ENCODE measurements at regions not wholly inside any gene's neighbourhood (a gene's known extent, or its start where the extent isn't known, plus 50 kb on each side); places are given as distances from the start of the nearest gene placed in this dataset.

DNA sequence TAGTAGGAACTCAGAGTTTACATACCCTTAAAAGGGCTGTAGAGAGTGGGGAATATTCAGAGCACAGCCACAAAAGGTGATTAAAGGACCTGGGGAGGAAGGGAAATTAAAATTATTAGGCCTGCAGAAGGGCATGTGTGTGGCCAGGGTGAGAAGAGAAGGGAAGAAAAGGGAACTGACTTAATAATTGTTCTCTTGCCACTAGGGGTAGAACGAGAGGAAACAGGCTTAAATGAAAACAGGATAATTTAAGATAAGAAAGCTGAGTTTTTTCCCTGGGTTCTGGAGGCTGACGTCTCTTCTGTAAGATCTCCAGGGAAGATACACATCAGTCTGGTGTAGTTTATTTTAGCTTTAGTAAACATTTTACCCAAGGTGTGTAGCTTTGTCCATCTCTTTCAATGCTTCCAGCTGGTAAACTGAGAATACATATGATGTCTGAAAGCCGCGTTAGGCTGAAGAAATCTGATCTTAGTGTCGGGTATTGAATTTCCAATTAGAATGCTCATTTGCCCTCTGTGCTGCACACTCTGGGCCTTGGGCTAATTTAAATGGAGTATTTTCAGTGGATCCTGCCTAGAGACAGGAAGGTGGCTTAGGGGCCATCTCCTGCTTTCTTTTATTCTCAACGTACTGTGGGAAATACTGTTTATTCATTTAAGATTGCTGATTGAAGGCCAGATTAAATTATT, 416.8 kb downstream of the TMEM38B start:
- H3K9me3 ChIP-seq (ENCODE audit: insufficient read depth, low read depth, low read length), result no peaks in the 10 kb centered on the region
- TF ChIP-seq, protein P1, sequence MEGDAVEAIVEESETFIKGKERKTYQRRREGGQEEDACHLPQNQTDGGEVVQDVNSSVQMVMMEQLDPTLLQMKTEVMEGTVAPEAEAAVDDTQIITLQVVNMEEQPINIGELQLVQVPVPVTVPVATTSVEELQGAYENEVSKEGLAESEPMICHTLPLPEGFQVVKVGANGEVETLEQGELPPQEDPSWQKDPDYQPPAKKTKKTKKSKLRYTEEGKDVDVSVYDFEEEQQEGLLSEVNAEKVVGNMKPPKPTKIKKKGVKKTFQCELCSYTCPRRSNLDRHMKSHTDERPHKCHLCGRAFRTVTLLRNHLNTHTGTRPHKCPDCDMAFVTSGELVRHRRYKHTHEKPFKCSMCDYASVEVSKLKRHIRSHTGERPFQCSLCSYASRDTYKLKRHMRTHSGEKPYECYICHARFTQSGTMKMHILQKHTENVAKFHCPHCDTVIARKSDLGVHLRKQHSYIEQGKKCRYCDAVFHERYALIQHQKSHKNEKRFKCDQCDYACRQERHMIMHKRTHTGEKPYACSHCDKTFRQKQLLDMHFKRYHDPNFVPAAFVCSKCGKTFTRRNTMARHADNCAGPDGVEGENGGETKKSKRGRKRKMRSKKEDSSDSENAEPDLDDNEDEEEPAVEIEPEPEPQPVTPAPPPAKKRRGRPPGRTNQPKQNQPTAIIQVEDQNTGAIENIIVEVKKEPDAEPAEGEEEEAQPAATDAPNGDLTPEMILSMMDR (conservative IDR thresholded peaks at IDR 0.05; ENCODE audit: low read length), result peak; percentile 42
- TF ChIP-seq EZH2phosphoT487 (IDR thresholded peaks at IDR 0.05; ENCODE audit: borderline replicate concordance), result no peak
- H3K79me2 ChIP-seq (ENCODE audit: insufficient read depth, low read length), result no peaks in the 10 kb centered on the region
- no peaks in the 10 kb centered on the region for H3K9me2 ChIP-seq (replicated peaks; ENCODE audit: low read depth, low read length)
- peak overlapping the region; percentile 32 for H3K4me2 ChIP-seq (ENCODE audit: low read depth, low read length, poor library complexity, severe bottlenecking)
- H2AFZ ChIP-seq (ENCODE audit: low read length), result peak overlapping the region; percentile 77
- no peaks in the 10 kb centered on the region for H3F3A ChIP-seq (ENCODE audit: low read depth)
- no peak overlapping the region for H3K4me3 ChIP-seq (ENCODE audit: low read length, poor library complexity, severe bottlenecking)
- no peaks in the 10 kb centered on the region for H4K20me1 ChIP-seq (ENCODE audit: insufficient read depth, low read length, poor library complexity, severe bottlenecking)
- H3K4me1 ChIP-seq (ENCODE audit: insufficient read depth, low read length, poor library complexity, severe bottlenecking), result peaks cover 33% of the 10 kb centered on the region
- no peaks in the 10 kb centered on the region for H3K27me3 ChIP-seq (ENCODE audit: insufficient read depth, low read length, poor library complexity, severe bottlenecking)
- peak overlapping the region; percentile 28 for H3K9ac ChIP-seq (ENCODE audit: low read depth, low read length, poor library complexity, severe bottlenecking)
- no peaks in the 10 kb centered on the region for H3K36me3 ChIP-seq (ENCODE audit: insufficient read depth, low read length)

DNA sequence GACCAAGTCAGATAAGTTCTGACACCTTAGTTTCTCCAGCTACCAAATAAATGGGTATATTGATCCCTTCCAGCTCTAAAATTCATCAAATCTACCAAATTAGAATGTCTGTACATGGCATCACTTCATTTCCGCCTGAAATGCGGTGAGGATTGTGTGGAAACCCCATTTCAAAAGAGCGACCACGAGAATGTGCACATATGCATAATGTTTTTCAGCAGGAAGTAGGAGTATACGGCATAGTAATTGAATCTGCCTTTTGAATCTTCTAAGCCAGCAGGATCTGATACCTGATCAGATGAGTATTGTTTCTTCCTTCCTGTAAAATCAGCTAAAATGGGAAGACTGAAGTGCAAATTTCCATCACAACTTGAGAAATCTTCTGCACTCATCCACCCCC, 418.6 kb downstream of the TMEM38B start:
- TF ChIP-seq, protein P1 (conservative IDR thresholded peaks at IDR 0.05; ENCODE audit: low read length), result no peak
- no peak for TF ChIP-seq EZH2phosphoT487 (IDR thresholded peaks at IDR 0.05; ENCODE audit: borderline replicate concordance)
- H3K79me2 ChIP-seq (ENCODE audit: insufficient read depth, low read length), result no peaks in the 10 kb centered on the region
- no peak overlapping the region for H3K4me3 ChIP-seq (ENCODE audit: low read length, poor library complexity, severe bottlenecking)
- H2AFZ ChIP-seq (ENCODE audit: low read length), result peak overlapping the region; percentile 2; the same call in 1 of the 2 replicates
- no peaks in the 10 kb centered on the region for H3F3A ChIP-seq (ENCODE audit: low read depth)
- H3K9me3 ChIP-seq (ENCODE audit: insufficient read depth, low read depth, low read length), result no peaks in the 10 kb centered on the region
- H3K9ac ChIP-seq (ENCODE audit: low read depth, low read length, poor library complexity, severe bottlenecking), result no peak overlapping the region
- H3K4me2 ChIP-seq (ENCODE audit: low read depth, low read length, poor library complexity, severe bottlenecking), result no peak overlapping the region
- peaks cover 29% of the 10 kb centered on the region for H3K4me1 ChIP-seq (ENCODE audit: insufficient read depth, low read length, poor library complexity, severe bottlenecking)
- H4K20me1 ChIP-seq (ENCODE audit: insufficient read depth, low read length, poor library complexity, severe bottlenecking), result no peaks in the 10 kb centered on the region
- no peaks in the 10 kb centered on the region for H3K36me3 ChIP-seq (ENCODE audit: insufficient read depth, low read length)
- H3K9me2 ChIP-seq (replicated peaks; ENCODE audit: low read depth, low read length), result no peaks in the 10 kb centered on the region
- H3K27me3 ChIP-seq (ENCODE audit: insufficient read depth, low read length, poor library complexity, severe bottlenecking), result no peaks in the 10 kb centered on the region

DNA sequence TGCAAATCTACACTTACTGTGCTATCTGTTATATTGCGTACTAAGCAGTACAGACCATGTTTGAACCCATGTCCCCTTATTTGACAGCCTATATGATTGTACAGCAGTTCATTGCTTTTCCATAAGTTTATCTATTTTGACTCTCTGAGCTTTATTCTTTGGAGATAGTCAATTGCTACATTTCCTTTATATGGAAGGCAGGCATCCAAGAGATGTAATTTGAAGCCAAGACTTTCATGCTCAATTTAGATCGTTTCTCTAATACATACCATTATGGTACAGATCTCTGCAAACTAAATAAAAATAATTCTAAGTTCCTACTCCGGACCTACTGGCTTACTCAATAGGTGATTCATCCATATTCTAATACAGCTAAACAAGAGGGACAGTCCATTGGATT, 424.8 kb downstream of the TMEM38B start:
- no peak overlapping the region for H3K4me2 ChIP-seq (ENCODE audit: low read depth, low read length, poor library complexity, severe bottlenecking)
- no peaks in the 10 kb centered on the region for H3K9me3 ChIP-seq (ENCODE audit: insufficient read depth, low read depth, low read length)
- peaks cover 7% of the 10 kb centered on the region for H3K4me1 ChIP-seq (ENCODE audit: insufficient read depth, low read length, poor library complexity, severe bottlenecking)
- no peaks in the 10 kb centered on the region for H3F3A ChIP-seq (ENCODE audit: low read depth)
- no peaks in the 10 kb centered on the region for H3K79me2 ChIP-seq (ENCODE audit: insufficient read depth, low read length)
- no peaks in the 10 kb centered on the region for H4K20me1 ChIP-seq (ENCODE audit: insufficient read depth, low read length, poor library complexity, severe bottlenecking)
- H3K27me3 ChIP-seq (ENCODE audit: insufficient read depth, low read length, poor library complexity, severe bottlenecking), result no peaks in the 10 kb centered on the region
- no peak overlapping the region for H3K4me3 ChIP-seq (ENCODE audit: low read length, poor library complexity, severe bottlenecking)
- TF ChIP-seq EZH2phosphoT487 (IDR thresholded peaks at IDR 0.05; ENCODE audit: borderline replicate concordance), result no peak
- TF ChIP-seq, protein P1 (conservative IDR thresholded peaks at IDR 0.05; ENCODE audit: low read length), result no peak
- H3K36me3 ChIP-seq (ENCODE audit: insufficient read depth, low read length), result no peaks in the 10 kb centered on the region
- no peaks in the 10 kb centered on the region for H3K9me2 ChIP-seq (replicated peaks; ENCODE audit: low read depth, low read length)
- H2AFZ ChIP-seq (ENCODE audit: low read length), result no peak overlapping the region
- H3K9ac ChIP-seq (ENCODE audit: low read depth, low read length, poor library complexity, severe bottlenecking), result no peak overlapping the region

Data from Loucy (cell line).